HG02852 (cell line): ENCODE measurements at regions not wholly inside any gene's neighbourhood (a gene's known extent, or its start where the extent isn't known, plus 50 kb on each side); places are given as distances from the start of the nearest gene placed in this dataset.

ENCODE experiments used
- ATAC-seq: cut with Tn5 transposase; IDR thresholded peaks from one replicate; pipeline ENCODE4 v1.9.1; 2021; ENCODE audit warnings: mild to moderate bottlenecking, moderate library complexity; ENCODE audit not compliant: unreplicated experiment

DNA sequence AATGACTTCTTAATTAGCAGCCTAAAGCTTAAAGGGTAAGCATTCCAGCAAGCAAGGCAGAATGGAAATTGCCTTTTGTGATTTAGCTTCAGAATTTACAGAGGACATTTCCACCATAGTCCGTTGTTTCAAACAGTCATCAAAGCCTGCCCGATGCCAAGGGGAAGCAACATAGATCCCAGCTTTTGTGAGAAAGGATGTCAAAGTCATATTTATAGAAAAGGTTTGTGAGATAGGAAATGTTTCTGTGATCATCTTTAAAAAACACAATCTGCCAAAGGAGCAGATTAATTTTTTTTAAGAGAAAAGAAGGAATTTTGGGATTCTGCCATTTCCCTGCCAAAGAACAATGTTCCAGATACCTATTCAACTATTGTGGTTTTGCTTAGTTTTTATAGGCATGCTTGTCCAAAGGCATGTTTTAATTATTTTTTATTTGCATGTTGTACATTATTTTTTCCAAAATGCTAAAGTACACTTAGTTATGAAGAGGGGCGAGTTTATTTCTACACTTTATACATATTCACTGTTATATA, 346.9 kb downstream of the ZNF608 start:
- ATAC-seq, result no peak

DNA sequence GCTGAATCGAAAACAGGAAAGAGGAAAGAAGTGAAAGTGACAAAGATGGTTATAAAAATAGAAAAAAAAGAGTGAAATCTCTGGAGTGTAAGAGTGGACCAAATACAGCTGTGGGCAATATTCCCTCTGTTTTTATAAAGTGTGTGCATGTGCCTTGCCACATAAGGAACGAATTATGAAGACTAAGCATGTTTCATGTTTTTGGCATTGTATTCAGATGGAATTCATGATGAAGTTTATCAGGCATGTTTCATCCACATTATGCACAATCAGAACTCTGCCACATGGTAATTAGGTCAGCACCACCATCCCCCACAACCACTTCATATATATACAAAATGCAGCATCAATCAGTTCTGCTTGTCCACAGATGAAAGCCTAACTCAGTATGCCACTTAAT, 348.0 kb downstream of the ZNF608 start:
- no peak for ATAC-seq

DNA sequence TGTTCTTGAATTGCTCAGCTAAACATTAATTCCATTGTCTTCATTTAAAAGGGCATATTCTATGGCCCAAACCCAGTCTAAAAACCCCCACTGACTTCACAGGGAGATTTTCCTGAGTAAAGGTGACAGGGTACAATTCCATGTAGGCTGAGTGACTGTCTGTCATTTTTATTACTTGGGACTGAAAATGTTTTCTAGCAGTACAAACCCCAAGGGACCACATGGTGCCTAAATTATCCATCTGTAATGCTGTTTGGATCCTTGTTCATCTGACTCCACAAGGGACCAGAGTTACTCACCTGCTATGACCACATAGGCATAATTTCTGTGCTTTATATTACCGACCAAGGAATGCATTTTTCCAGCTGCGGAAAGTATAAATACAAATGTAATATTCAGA, 349.1 kb downstream of the ZNF608 start:
- ATAC-seq, result no peak

DNA sequence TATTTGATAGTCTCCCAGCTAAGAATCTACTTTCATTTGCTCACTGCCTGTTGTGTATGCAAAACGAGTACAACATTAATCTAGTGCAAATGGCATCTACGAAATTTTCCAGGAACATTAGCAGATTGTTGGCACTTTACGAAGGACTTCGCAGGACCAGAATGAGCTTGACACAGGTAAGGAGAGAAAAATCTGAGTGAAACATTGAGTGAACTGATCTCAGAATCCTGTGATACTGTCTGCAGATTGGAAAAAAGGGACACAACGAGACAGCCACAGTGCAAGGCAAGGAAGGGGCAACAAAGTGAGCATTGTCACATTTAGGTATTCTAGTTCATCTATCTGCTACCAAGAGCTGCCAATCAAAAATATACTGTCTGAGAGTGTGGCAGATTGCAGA, 350.5 kb downstream of the ZNF608 start:
- ATAC-seq, result no peak

DNA sequence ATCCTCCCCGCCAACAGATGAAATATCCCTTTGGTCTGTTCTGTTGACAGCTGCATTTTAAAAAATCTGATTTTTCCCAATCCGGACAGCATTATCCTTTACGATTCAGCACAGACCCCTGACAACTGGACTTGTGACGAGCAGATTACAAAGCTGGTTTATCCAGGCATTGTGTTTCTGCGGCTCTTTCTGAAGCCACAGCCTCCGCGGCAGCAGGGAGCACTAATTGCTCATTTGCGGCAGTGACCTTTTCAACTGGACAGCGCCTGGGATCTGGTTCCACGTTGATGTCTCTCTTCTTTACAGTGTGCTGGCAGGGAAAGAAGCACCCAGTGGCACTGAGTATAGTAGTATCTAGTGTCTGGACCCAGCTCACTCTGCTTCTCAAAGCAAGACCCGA, 351.2 kb downstream of the ZNF608 start:
- no peak for ATAC-seq

DNA sequence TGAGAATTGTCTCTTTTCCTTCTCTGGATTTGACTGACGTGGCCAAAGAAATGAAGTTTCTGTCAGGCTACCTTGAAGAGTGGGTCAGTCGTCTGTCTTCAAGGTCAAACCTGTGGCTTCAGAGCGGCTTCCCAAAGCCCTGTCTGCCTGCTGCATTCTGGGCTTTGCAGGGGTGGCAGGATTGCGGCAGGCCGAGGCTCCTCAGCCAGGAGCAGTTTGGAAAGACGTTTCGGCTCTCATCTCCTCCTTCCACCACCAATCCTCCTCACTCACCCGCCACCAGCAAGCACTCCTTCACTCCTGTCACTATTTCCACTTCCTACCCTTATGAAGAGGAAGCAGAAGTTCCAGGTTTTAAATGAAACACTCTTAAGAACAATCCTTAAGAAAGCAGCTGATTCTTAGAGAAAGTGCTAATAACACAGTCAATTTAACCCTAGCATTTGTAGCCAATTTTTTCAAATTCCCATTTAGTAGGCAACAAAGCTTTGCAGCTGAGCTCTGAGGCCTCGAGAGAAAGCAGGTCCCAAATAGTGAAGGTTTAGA, 351.7 kb downstream of the ZNF608 start:
- ATAC-seq, result no peak

DNA sequence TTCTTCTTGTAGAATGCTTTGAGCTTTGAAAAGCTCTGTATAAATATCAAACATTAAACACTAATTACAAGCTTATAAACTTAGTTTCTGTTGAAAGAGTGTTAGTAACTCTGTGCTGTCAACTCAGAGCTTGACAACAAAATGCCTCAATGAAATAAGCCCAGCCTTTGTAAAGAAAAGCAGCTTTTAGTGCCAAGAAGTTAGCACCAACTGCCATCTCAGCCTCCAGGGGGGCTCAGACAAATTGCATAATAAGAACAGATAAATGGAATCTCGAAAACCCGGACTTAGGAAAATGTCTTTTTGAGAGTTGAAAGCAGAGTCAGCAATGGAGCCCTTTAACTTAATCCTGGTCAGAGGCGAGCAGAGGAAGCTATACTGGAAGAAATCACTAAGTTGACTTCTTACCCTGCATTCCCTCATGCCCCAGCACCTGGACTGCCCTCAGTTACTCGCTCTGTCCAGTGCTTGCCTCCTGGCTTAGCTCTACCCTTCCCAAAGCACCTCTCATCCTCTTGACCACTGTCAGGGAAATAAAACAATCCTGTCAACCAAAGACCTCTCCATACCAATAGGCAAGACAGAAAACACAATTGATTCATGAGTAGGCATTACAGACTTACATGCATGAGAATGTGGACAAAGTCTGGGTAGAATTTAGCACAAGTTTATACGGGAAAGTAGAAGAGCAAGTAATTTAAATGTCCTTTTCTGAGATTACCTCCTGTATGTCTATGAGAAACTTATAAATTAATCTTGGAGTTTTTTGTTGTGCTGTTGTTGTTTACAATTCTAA, 352.7 kb downstream of the ZNF608 start:
- ATAC-seq, result no peak

DNA sequence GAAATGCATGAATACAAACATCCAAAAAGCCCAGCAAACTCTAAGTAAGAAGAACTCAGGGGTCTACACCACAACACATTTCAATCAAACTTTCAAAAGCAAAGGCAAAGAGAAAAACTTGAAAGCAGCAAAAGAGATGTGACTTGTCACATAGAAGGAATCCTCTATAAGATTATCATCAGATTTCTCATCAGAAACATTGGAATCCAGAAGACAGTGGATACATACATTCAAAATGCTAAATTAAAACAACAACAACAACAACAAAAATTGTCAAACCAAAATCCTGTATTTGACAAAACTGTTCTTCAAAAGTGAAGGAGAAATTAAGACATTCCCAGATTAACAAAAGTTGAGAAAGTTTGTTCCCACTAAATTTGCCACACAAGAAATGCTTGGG, 362.7 kb downstream of the ZNF608 start:
- ATAC-seq, result no peak

DNA sequence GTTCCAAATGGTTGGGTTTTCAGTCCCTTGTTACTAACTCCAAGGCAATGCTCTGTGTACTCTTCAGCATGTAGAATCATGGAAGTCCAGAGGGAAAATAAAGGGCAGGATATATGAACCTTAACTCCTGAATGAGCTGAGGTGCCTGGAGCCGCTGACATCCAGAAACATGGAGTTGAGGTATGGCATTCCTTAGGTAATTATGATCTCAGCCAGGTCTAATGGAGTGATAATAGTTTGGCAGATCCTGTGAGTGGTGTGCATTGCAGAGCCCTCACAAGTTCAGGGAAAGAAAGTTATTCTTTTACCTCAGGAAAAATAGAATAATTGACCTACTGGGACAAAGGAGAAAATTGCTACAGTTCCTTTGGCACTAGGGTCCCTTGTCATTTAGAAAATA, 369.1 kb downstream of the ZNF608 start:
- ATAC-seq, result no peak

DNA sequence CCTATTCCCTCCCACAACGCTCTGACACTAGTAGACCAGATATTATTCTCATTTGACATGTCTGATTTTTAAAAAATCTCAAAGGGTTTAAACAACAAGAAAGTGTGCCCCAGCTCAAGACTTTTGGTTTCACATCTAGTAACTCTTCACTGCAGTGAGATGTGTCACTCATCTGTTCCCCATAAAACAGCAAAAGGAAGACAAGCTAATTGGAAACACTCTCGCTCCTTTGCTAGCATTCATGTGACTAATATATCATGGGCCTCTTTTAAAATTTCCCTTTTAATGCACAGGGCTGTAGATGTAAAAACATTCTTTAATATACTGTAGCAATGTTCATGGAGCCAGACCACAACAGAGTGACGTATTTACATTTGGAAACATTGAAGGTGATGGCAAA, 372.6 kb downstream of the ZNF608 start:
- no peak for ATAC-seq

DNA sequence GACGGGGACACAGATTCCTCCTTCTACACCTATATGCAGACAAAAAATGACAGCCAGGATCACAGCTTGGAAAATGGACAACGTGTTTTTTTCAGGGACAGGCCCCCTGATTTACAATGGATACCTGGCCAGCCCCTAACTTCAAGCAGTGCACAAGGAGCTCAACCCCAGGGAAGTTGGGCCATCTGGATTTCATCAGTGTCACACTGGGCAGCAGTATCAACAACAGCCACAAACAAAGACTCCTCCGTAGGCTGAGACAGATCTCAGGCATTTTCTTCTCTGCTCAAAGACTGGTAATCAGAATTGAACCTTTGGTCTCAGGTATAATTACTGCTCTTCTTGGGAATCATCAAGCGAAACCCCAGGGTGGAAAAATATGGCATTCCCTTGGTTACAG, 374.0 kb downstream of the ZNF608 start:
- no peak for ATAC-seq

DNA sequence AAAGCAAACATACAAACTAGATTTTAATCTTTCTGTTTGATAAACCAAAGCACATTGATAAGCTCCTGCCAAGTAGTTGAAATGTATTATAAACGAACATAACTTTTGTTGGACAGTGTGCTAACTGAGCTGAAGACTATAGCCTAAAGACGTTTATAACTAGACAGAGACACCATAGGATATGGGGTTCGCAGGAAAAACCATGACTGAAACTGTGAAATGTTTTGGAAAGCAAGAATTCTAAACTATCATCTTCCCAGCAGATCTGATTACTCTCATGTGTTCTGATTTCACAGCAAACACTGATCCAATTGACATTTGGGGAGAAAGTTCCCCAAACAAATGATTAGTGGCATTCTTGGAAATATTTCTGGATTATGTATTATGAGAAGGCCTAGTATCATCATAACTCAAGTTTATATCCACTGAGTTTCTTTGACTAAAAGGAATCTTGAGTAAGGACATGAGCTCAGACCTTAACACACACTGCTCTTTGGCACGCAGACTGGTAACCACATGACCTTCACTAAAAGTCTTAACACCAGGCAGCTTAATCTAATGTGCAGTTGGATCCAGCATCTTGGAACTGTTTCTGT, 375.2 kb downstream of the ZNF608 start:
- no peak for ATAC-seq

DNA sequence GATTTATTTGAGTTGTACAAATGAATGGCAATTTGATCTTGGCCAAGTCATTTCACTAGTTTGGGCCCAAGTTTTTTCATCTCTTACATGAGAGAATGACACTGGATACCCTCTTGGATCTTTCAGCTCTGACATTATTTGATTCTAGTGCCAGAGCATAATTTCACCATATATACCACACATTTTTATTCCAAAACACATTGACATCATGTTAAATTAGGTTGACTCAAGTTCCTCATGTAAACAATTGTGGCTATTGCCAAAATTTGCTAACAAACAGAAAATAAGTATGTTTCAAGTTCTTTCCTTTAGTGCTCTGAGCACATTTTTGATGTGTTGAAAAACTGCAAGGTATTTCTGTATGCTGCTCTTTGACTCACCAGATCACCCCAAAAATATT, 375.8 kb downstream of the ZNF608 start:
- no peak for ATAC-seq

DNA sequence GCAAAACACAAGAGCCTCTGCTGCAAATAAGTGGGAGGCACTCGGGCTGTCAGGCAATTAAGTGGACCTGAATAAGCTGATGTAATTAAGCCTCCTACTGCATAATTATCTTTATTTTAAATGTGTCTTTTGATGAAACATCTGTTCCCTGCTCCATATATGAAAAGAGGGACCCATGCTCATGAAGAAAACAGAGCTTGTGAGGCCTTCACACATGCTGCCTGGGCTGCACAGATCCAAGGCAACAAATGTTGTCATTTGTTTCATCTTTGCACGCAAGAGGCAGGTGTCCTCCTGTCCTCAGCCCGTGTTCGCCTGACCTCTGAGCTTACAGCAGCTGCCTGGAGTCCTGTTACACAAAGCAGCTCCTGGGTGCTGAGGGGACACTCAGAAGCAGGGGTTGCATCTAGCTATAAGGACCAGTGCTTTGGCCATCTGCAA, 381.1 kb downstream of the ZNF608 start:
- no peak for ATAC-seq

DNA sequence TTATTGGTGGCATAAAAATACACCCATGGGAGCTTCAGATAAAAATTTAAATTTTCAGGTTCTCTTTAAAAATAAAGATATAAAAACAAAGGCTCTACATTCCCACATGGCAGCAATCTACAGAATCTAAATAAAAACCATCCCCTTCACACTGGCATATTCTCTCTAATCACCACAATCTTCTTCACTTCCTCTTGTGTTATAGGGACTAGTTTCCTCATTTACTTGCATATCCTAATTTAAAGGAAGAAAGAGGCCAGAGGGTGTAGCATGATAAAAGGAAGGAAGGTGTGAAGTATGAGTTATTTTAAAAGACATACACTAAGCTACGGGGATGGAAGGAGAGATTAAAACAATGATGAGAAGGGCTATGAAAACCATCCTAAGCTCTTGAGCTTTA, 390.5 kb downstream of the ZNF608 start:
- no peak for ATAC-seq

DNA sequence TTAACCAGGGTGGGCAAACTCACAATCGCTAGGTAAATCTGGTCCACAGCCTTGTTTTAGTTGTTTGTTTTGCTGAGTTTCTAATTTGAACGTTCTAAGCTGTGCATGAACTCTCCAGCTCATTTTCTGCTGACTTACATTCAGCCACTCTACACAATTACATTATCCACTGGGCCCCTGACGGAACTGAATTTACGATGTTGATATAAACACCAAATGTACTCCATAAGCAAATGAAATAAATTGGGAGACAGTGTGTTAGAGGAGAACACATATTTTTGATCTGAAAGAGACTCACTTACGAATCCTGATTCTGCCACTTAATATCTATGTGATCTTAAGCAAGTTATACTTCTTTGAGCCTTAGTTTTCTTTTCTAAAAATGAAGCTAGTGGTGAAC, 393.4 kb downstream of the ZNF608 start:
- no peak for ATAC-seq

DNA sequence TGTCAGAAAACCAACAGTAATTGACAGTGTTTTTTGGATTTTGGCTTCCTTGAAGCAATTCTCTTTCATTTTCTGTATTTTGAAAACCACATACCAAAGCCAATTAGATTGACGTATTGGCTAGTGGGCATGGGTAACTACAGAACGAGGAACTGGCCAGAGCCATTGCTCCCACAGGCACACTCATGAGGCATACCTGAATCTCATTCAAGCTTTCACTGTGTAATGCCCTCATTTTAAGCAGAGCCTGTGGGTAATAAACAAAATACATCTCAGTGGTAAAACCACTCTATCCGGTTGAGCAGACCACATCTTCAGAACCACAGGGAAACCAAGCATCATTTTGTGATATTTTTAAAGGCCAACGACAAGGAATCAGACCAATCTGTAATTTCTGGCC, 394.1 kb downstream of the ZNF608 start:
- no peak for ATAC-seq

DNA sequence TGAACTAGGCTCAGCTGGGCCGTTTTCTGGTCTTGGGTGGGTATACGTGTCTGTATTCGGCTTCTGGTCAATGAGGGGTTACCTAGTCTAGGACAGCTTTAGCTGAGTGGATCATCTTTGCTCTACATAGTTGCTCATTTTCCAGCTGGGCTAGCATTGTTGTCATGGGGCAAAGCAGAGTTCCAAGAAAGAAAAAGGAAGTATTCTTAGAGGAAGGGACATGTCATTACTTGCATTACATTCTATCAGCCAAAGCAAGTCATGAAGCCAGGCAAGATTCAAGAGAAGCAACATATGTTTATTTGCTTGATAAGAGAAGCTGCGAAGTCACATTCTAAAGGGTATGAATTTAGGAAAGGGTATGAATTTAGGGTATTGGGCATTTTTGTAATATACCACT, 396.5 kb downstream of the ZNF608 start:
- no peak for ATAC-seq

DNA sequence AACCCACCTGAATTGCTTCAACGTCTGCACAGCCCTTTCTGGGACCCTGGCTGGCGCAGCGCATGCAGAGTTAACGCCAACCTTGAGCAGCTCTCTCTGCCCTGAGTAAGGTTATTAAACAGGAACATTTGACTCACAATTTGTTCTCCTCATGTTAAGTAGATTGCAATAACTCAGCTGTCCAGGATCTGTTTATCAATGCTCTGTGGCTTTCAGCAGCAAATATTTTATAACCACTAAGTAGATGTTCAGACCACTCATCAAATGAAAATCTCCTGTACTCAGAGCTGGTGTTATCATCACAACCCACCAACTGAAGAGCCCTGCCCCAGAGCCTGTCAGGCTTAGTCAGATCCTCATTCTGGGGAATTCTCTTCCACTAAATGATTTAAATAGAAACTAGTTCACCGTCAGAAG, 403.0 kb downstream of the ZNF608 start:
- peak; percentile 55 for ATAC-seq

DNA sequence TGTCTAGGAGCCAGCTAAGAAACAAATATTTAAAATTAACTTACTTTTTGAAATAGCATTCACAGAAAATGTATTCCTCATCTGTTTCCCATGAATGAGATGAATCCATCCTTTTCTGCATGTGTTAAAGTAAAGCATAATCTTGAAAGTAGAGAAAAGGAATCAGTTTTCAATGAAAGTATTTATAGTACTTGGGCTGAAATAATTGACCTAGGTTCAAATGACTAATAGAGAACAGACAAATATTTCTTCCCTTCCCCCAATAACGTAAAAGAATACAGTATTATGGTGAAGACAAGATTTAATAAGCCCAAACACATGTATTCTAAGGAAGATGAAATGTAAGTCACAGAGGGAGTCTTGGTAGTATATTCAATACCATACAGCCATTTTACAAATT, 403.5 kb downstream of the ZNF608 start:
- no peak for ATAC-seq

DNA sequence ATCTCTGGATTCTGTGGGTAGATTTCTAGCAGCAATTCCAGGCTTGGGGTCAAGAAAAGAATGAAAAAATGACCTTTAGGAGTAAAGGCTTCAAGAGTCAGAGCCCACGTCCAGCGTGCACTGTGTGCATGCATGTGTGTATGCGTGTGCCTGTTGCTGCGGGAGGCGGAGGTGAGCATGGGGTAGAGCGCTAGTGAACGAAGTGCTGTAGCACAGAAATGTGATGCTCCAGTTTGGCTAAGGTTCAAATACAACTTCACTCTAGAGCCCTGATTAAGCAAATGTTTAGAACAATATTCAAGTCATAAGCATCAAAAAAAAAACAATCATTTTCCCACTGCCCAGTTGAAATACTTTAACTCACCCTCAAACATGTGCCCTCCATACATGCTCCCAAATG, 403.9 kb downstream of the ZNF608 start:
- ATAC-seq, result no peak

DNA sequence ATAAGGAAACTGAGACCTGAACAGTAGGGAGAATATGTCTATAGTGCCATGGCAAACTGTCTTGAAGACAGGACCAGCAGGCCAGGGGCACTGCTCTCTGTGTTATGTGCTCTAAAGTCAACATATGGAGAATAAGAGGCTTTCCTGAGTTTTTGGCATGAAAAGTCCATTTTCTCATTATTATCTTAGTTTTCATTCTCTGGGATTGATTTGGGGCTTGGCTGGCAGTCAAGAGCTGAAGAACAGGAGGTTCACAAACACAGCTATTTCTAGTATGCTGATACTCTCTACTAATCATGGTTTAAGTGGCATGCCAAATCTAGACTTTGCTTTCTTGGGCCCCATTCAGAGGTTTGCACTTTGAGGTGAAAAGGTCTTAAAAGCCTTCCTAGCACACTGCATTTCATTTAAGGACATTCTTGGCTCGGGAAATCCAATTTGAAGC, 404.4 kb downstream of the ZNF608 start:
- ATAC-seq, result no peak
